ENCODE measurements at regions not wholly inside any gene's neighbourhood (a gene's known extent, or its start where the extent isn't known, plus 50 kb on each side); places are given as distances from the start of the nearest gene placed in this dataset.

GRCh38 chr13:97866346-97866745 lies 87.1 kb upstream of the IPO5 start:
- TF ChIP-seq TAF1 (IDR thresholded peaks at IDR 0.05; ENCODE audit: low read depth, low read length) (no peak), SUZ12 (IDR thresholded peaks at IDR 0.05; ENCODE audit: low read length) (no peak), EZH2 (IDR thresholded peaks at IDR 0.05; ENCODE audit: low read depth, low read length, severe bottlenecking) (no peak), RNF2 (IDR thresholded peaks at IDR 0.05; ENCODE audit: borderline replicate concordance, low read depth, low read length, missing control alignments, poor library complexity, severe bottlenecking) (no peak), RBBP5 (IDR thresholded peaks at IDR 0.05; ENCODE audit: borderline replicate concordance, low read depth, low read length) (no peak), KDM5A (IDR thresholded peaks at IDR 0.05; ENCODE audit: low read length) (no peak), NRF1 (IDR thresholded peaks at IDR 0.05; ENCODE audit: low read depth, low read length) (no peak), YY1 (IDR thresholded peaks at IDR 0.05; ENCODE audit: low read depth, low read length) (no peak), GABPA (IDR thresholded peaks at IDR 0.05; ENCODE audit: borderline replicate concordance, insufficient read depth, low read length) (no peak), JUND (IDR thresholded peaks at IDR 0.05; ENCODE audit: low read length) (no peak), CHD1 (IDR thresholded peaks at IDR 0.05; ENCODE audit: low read depth, low read length) (no peak), CEBPB (IDR thresholded peaks at IDR 0.05; ENCODE audit: low read depth, low read length) (no peak), CBX8 (IDR thresholded peaks at IDR 0.05; ENCODE audit: borderline replicate concordance, low read depth, low read length) (no peak)
- no peak overlapping the region for H3K4ac ChIP-seq (replicated peaks; ENCODE audit: insufficient read length, low read depth, low read length)
- H3K9me3 ChIP-seq (ENCODE audit: insufficient read depth in 2 of 2, low read depth in 1 of 2, low read length in 1 of 2) = no peaks in the 10 kb centered on the region
- H3K27me3 ChIP-seq (replicated peaks in 1 of 4; ENCODE audit: control insufficient read depth in 3 of 4, extremely low read depth in 1 of 4, insufficient read depth in 3 of 4, low read length in 3 of 4) = no peaks in the 10 kb centered on the region
- H2AK5ac ChIP-seq (ENCODE audit: low read depth, low read length) = no peak overlapping the region
- no peak overlapping the region for H3K56ac ChIP-seq (replicated peaks; ENCODE audit: insufficient read length, low read depth, low read length)
- H3K14ac ChIP-seq (ENCODE audit: insufficient read length) = no peak overlapping the region
- H3K23me2 ChIP-seq (ENCODE audit: low read depth, low read length) = no peaks in the 10 kb centered on the region
- H3K18ac ChIP-seq (ENCODE audit: extremely low read depth, low read length) = no peak overlapping the region
- no peak overlapping the region for H2AFZ ChIP-seq (ENCODE audit: low read length)
- no peak overlapping the region for H3K23ac ChIP-seq (ENCODE audit: insufficient read length)
- no peak overlapping the region for H4K91ac ChIP-seq (replicated peaks; ENCODE audit: insufficient read length, low read length)
- H2BK120ac ChIP-seq (replicated peaks; ENCODE audit: low read depth, low read length) = no peak overlapping the region
- H3K79me1 ChIP-seq (ENCODE audit: low read depth, low read length) = no peaks in the 10 kb centered on the region
- no peak overlapping the region for H2BK20ac ChIP-seq (ENCODE audit: low read length)
- ChIA-PET CTCF (ENCODE audit: partially characterized antibody) (interaction anchor here (1.0 to 2.2 kb wide), 5 partner anchors 10 to 45 kb away, joined by 3 to 14 read pairs (median 6); no protein-coding TSS in a partner anchor), POLR2A (ENCODE audit: partially characterized antibody) (no interaction called here)
- H3K9ac ChIP-seq (replicated peaks in 1 of 4; ENCODE audit: extremely low read depth in 1 of 4, low read depth in 3 of 4, low read length in 3 of 4) = no peak overlapping the region
- no peak overlapping the region for H2BK5ac ChIP-seq (ENCODE audit: low read depth, low read length)
- no peak overlapping the region for H3K27ac ChIP-seq (ENCODE audit: low read depth, low read length)
- no peak overlapping the region for H4K8ac ChIP-seq (ENCODE audit: extremely low read depth, insufficient read depth, low read length)
- no peak overlapping the region for H3K4me2 ChIP-seq (ENCODE audit: insufficient read depth in 1 of 2, low read depth in 2 of 2, low read length in 2 of 2)
- no peaks in the 10 kb centered on the region for H3K79me2 ChIP-seq (ENCODE audit: control insufficient read depth in 1 of 2, insufficient read depth in 2 of 2, low read length in 2 of 2)
- FAIRE-seq (no peak), DNase-seq (ENCODE audit: low read depth in 1 of 2, low spot score in 2 of 2) (no peak)
- H3K4me1 ChIP-seq (replicated peaks in 1 of 4; ENCODE audit: control insufficient read depth in 3 of 4, insufficient read depth in 4 of 4, low read length in 3 of 4) = no peaks in the 10 kb centered on the region
- 78% methylated on average over 4 of the region's 4 CpGs; no CpG with 5 or more reads in 1 of the 2 experiments for WGBS, 2 experiments (ENCODE audit: extremely low coverage in 1 of 2, insufficient coverage in 1 of 2, insufficient read length in 1 of 2, insufficient replicate concordance in 2 of 2, low coverage in 1 of 2, low lambda C conversion rate in 2 of 2, missing lambda C conversion rate in 1 of 2)
- H3K4me3 ChIP-seq (ENCODE audit: extremely low read depth in 1 of 4, insufficient read depth in 2 of 4, low read depth in 3 of 4, low read length in 4 of 4) = no peak overlapping the region
- H2BK12ac ChIP-seq (ENCODE audit: low read depth, low read length) = no peak overlapping the region
- H2BK15ac ChIP-seq (ENCODE audit: low read length) = no peak overlapping the region
- H4K5ac ChIP-seq (ENCODE audit: insufficient read length, low read depth, low read length) = no peak overlapping the region
- no peaks in the 10 kb centered on the region for H3K36me3 ChIP-seq (ENCODE audit: control insufficient read depth in 2 of 4, insufficient read depth in 4 of 4, low read length in 3 of 4)
- no peaks in the 10 kb centered on the region for H4K20me1 ChIP-seq (replicated peaks in 1 of 2; ENCODE audit: control insufficient read depth in 1 of 2, insufficient read depth in 2 of 2, low read length in 2 of 2)
